Muscle of arm (tissue), 1 donor: ENCODE measurements at regions not wholly inside any gene's neighbourhood (a gene's known extent, or its start where the extent isn't known, plus 50 kb on each side); places are given as distances from the start of the nearest gene placed in this dataset.
"Not testable (repeated sequence)": the region's sequence is repeated elsewhere in the genome, so short reads cannot be mapped to it uniquely, and the experiment has no call there.

Experiments used
- DNase-seq: peaks from one replicate; pipeline ENCODE4 v3.0.0-alpha.2; 2013

DNA sequence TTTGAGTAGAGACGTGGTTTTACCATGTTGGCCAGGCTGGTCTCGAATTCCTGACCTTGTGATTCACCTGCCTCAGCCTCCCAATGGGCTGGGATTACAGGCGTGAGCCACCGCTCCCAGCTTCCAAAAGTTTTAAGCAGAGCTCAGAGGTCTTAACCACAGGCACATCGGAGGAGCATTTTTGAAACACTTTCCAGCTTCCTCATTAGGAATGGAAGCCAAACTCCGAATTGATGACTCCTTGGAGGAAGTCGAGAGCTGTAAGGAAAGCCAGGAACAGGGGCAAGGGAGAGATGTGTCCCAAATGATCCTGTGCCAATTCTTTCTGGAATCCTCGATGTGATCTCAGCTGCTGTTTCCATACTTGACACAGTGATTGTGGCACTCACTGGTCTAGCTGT lies 56.2 kb upstream of the CCZ1B start:
- DNase-seq = not testable (repeated sequence)

DNA sequence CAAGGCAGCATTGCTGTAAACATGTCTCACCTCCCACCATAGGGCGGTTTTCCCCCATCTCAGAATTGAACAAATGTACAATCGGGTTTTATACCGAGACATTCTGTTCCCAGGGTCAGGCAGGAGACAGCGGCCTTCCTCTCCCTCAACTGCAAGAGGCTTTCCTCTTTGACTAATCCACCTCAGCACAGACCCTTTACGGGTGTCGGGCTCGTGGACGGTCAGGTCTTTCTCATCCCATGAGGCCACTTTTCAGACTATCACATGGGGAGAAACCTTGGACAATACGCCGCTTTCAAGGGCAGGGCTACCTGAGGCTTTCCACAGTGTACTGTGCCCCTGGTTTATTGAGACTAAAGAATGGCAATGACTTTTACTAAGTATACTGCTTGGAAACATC lies 57.7 kb upstream of the CCZ1B start:
- not testable (repeated sequence) for DNase-seq

DNA sequence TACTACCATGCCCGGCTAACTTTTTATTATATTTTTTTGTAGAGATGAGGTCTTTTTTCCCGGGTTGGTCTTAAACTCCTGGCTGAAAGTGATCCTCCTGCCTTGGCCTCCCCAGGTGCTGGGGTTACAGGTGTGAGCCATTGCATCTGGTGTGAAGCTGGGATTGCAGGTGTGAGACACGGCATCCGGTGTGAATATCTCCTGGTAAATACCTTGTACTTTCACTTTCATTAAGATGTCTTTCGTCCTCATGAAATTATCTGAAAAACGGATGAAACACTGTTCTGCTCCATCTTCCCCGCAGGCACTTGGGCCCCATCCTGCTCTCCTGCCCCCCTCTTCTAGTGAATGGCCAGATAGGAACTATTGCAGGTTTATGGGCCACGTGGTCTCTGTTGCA lies 60.1 kb upstream of the CCZ1B start:
- no peak for DNase-seq

DNA sequence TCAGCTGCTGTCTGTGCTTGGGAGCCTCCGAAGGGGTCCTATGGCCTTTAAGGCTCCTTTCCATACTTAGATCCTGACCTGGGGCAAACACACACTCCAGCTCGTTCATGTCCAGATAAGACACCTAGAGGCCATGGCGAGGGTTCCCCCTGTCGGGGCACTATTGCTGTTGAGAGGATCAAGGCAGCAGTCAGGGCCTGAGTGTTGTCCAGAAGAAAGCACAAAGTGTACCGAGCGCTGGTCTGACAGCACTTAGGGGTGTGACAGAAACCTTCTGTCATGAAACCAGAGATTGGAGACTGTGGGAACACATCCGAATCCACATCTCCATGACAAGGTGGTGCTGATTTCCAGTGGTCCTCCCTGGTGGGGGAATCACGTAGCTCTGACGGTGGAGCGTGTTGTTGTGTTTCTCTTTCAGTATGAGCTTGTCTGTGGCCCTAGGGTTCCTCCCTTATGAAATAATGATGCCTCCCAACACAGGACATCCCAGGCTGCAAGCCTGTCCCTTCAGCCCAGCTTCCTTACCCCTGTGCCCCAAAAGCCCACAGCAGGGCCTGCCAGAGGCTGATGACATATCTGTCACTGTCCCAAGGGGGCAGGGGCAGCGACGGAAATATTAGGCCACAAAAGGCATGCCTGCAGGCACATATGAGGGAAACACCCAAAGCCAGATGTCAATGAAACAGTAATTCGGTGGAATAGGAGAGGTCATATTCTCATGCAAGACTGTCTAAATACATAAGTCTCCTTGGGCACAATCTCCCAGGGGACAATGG lies 62.4 kb upstream of the CCZ1B start:
- not testable (repeated sequence) for DNase-seq

DNA sequence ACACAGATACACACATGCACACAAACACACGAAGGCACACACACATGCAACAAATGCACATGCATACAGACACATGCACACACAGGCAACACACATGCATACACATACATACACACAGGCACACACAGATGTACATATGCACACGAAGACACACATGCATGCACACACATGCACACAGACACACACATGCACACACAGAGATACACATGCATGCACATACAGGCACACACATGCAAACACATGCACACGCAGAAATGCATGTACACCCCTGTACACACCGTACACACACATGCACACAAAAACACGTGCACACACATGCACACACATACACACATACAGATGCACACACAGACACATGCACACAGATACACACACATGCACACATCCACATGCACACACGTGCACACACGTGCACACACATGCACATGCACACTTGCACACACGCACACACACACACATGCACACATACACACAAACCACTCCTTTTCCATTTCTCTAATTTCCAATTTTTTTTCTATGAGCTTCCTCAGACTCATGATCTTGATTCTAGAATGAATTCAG lies 63.3 kb upstream of the CCZ1B start:
- DNase-seq = no peak

DNA sequence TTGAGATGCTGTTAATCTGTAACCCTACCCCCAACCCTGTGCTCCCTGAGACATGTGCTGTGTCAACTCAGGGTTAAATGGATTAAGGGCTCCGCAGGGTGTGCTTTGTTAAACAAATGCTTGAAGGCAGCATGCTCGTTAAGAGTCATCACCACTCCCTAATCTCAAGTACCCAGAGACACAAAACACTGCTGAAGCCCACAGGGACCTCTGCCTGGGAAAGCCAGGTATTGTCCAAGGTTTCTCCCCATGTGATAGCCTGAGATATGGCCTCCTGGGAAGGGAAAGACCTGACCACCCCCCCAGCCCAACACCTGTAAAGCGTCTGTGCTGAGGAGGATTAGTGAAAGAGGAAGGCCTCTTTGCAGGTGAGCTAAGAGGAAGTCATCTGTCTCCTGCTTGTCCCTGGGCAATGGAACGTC lies 76.0 kb upstream of the CCZ1B start:
- not testable (repeated sequence) for DNase-seq

DNA sequence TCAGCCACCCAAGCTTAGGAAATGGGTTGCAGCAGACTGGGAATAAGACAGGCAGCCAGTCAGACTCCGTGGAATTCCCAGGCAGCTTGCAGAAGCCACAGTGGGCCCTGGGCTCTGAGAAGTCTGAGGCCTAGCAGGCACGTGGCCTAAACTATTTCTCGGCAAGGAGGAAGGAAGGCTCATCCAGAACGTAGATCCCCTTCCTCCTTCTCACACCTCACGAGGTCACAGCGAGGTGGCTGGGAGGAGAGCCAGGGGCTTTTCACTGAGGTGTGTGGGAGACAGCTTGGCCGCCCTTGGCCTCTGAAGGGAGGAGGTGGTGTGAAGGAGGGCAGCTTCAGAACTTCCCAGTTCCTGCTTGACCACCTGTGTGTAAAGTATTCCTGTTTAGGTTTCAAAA lies 77.2 kb upstream of the CCZ1B start:
- not testable (repeated sequence) for DNase-seq

DNA sequence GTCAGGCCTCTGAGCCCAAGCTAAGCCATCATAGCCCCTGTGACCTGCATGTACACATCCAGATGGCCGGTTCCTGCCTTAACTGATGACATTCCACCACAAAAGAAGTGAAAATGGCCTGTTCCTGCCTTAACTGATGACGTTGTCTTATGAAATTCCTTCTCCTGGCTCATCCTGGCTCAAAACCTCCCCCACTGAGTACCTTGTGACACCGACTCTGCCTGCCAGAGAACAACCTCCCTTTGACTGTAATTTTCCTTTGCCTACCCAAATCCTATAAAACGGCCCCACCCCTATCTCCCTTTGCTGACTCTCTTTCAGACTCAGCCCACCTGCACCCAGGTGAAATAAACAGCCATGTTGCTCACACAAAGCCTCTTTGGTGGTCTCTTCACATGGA lies 77.7 kb upstream of the CCZ1B start:
- not testable (repeated sequence) for DNase-seq

DNA sequence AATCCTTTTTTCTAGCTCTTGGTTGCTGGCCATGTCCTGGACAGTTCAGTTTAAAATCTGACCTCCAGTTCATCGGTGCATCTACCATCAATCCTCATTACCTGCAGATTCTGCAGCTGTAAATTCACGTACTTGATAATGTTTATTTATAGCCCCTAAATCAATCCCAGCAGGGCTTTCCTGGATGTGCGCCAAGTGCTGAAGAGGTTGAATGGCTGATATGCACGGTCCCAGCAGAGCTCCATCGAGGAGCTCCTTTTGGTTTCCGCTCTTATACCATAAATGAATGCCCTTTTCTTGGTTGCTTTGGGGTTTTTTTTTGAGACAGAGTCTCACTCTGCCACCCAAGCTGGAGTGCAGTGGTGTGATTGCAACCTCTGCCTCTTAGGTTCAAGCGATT lies 91.2 kb upstream of the CCZ1B start:
- no peak for DNase-seq

DNA sequence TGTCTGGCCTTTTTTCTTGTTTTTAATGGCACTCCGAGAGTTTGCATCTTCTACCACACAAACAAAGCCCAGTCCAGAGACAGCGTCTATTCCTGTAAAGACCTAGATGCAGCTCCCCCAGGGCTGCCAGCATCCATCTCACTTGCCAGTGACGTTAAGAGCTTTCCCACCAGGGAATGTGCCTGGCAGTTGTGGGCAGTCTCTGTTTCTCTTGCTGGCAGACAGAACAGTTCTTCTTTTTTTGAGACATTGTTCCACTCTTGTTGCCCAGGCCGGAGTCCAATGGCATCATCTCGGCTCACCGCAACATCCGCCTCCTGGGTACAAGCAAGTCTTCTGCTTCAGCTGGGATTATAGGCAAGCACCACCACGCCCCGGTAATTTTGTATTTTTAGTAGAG lies 93.1 kb upstream of the CCZ1B start:
- not testable (repeated sequence) for DNase-seq

DNA sequence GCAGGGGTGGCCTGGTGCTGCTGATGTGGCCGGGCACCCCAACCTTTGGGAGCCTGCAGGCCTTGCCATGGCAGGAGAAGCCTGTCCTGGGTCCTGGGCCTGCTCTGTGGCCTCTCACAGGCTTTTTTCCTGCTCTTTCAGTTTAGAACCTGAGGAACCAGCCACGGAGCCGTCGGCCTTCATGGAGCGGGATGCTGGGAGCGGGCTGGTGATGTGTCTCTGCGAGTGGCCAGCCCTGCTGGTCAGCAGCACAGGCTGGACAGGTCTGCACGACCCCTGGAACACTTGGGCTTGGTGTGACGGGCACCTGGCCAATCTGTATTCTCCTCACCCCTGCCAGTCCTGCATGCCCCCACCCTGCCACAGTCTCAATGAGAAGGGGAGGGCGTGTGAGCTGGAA lies 98.4 kb upstream of the CCZ1B start:
- DNase-seq = not testable (repeated sequence)

DNA sequence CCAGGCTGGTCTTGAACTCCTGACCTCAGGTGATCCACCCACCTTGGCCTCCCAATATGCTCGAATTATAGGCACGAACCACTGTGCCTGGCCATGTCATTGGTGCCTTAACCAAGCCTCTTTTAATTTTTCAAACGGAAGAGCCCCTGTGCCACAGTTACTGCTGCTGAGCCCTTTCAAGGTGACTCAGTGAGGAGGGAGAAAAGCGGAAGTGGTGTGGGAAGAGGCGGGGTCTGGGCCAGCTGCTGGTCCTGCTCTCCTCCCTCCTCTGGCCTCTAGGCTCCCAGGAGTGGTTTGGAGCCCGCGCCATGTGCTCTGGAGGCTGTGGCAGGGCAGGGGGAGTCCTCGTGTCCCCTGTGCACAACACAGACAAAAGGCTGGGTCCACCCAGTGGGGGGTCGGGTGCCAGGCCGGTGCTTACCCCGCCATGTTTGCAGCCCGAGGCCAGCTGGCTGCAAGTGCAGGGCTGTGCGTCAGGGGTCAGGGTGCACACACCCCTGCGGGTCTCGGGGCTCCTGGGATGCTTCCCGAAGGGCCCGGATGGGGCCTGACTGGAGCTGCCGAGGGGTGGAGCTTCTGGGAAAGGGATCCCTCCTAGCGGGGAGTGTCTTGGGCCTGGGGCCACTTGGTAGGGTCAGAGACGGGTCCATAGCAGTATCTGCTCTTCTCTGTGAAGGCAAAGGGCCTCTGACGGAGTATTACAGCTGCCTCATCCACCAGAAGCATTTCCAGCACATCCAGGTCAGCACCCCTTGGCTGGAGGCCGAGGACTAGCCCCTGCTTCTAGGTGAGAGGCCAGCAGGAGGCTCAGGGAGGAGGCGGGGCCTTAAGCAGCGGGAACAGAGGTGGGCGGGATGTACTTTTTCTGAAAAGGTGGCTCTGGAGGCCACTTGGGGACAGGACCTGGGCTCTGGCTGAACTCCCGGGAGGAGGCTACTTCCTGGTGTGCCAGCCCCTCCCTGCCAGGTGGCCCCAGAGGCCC lies 100.4 kb upstream of the CCZ1B start:
- not testable (repeated sequence) for DNase-seq

DNA sequence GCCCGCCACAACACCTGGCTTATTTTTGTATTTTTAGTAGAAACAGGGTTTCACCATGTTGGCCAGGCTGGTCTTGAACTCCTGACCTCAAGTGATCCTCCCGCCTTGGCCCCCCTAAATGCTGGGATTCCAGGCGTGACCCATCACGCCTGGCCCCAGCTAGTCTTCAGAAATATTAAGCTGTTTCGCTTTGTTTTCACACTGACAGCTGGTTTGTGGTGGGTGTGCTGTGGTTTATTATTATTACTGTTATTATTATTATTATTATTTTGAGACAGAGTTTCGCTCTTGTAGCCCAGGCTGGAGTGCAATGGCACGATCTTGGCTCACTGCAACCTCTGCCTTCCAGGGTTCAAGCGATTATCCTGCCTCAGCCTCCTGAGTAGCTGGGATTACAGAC lies 101.6 kb upstream of the CCZ1B start:
- DNase-seq = not testable (repeated sequence)

DNA sequence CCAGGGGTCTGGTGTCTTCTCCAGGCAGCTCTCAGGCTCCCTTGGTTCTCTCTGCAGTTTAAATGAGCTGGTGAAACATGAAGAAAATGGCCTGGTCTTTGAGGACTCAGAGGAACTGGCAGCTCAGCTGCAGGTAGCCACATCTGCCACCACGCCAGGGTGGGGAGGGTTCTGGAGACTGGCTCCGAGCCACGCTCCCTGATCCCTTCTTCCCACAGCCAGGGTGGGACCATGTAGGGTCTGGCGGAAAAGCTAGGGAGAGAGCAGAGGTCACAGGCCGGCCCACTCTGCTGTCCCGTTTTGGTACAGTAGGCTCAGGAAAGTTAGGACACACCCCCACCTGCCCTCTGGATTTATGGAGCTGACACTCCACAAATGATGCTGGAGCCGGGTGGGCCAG lies 103.5 kb upstream of the CCZ1B start:
- DNase-seq = not testable (repeated sequence)

DNA sequence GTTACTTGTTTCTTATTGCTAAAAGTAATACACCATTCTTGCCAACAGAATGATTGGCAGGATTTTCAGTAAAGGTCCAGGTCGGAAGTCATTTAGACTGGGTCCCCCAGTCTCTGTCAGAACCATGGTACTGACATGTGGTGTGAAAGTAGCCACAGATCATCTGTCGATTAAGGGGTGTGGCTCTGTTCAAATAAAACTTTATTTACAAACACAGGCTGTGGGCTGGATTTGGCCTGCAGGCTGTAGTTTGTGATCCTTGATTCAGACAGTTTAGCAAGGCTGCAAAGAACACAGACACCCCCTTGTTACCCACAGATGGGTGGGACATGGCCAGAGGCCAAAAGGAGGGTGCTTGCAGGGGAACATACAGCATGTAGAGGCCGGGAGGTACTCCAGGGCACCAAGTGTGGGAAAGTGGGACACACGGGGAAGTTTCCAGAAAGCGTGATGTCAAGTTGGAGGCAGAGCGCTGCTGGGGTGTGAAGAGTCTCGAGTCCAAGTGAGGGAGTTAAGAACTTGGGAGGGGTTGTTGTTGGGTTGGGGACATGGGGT lies 104.1 kb upstream of the CCZ1B start:
- not testable (repeated sequence) for DNase-seq

DNA sequence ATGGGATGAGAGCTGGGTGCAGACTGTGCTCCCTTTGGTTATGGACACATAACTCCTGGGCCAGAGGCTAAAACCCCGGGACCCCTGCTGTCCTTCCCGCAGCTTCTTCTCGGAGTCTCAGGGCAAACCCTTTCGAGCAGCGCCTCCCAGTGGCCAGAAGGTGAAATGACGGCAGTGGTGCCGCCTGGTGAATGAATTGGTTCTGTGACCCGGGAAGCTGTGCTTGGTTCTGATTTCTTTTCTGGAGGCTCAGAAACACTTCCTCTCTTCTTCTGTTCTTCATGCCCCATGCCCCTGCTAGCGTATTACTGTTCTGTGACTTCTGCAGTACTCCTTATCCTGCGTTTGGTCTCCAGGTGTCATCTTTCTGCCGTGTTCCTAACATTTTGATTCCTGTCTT lies 104.7 kb upstream of the CCZ1B start:
- DNase-seq = not testable (repeated sequence)

DNA sequence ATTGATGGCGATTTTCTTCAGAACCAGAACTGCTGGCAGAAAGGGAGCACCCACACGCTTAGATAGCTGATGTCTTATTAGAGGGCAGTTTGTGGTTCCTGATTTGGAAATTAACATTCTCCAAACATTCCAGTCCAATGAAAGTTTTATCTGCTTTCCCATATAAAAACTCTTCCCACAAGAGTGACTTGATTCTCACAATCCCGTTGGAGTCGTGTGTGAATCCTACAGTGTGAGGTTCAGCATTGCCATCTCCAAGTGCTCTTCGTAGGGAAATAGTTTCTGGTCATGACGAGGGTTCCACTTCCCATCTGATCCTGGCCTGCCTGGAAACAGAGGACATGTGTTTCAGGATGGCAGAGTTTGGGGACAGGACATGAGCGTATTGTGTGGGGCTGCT lies 105.4 kb upstream of the CCZ1B start:
- DNase-seq = not testable (repeated sequence)

DNA sequence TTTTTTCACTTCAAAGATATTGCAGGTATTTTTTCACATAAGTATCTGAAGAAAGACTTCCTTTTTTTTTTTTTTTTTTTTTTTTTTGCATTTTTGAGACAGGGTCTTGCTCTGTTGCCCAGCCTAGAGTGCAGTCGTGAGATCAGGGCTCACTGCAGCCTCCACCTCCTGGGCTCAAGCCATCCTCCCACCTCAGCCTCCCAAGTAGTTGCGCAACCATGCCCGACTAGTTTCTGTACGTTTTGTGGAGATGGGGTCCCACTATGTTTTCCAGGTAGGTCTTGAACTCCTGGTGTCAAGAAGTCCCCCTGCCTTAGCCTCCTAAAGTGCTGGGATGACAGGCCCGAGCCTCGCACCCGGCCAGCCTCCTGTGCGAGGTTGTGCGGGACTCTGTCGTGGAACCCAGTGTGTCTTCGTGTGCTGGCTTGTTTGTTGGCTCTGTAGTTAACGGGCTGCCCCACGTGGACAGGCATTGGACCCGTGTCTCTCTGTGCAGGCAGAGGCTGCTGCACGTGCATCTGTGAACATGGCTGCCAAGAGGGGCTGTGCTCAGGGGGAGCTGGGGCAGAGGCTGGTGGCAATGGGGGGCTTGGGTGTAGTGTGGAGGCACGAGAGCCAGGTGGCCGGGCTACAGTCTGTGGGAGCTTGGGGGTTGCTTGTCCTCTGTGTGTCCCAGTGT lies 108.0 kb upstream of the CCZ1B start:
- not testable (repeated sequence) for DNase-seq

DNA sequence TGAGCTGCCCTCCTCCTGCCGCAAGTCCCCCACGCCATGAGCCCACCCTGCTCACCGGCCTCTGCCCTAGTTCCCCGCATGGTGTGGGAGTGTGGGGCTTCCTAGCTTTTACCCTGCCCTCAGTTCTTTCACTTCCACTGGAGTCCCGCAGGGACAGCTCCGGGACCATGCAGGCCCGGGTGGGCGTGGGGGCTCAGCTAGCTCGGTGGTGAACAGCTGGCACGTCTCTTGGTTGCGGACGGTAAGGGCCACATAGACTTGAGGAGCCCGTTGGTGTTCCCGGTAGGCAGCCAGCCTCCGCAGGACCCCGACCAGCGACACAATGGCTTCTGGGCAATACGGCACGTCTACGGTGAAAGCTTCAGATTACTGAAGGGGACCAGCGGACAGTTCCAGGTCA lies 108.9 kb upstream of the CCZ1B start:
- DNase-seq = no peak

DNA sequence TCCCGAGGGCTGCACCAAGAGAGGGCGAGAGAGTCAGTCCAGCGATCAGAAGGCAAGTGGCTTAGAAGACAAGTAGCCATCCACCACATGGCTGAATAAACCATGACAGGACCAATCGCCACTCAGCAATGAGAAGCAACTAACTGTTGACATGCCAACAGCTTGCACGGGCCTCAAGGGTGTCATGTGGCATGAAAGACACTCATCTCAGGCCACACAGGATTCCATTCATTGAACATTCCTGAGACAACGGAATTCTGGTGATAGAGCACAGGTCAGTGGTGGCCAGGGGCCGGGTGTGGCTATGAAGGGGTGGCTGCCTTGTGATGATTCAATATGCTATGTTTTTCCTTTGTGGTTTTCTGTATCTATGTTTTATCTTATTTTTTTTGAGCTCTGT lies 110.6 kb upstream of the CCZ1B start:
- not testable (repeated sequence) for DNase-seq

DNA sequence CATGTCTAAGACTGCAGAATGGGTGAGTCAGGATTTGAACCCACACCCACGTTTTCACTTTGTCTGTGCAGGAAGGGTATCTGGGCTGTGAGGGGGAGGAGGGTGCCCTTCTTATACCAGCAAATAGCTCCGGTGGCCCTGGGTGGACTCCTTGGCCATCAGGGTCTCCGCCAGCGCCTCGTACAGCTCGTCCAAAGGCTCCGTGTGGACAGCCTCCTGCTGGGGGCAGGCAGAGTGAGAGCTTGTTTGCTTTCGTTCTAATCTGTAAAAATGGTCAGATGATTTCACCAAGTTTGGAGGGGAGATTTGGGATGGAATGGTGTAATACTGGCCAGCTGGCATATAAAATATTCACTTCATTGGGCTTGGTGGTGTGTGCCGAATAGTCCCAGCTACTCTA lies 111.7 kb upstream of the CCZ1B start:
- not testable (repeated sequence) for DNase-seq

DNA sequence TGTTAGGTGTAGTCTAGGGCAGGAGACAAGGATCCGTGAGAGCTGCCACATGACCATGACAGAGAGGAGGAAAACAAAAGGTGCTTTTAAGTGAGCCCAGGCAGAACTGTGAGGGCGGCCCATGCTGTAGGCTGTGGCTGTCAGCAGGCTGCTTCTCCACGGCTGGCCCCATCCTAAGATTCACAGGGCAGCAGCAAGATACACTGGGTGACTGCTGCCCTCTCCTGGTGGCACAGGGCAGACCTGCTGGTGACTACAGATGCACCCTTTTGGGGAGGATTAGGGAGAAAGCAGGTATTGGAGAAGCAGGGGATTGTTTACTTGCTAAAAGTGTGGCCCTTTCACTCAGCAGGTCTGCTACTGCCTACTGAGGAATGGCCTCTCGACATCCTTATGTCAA lies 112.2 kb upstream of the CCZ1B start:
- not testable (repeated sequence) for DNase-seq
